GM10248 (cell line): ENCODE measurements at regions not wholly inside any gene's neighbourhood (a gene's known extent, or its start where the extent isn't known, plus 50 kb on each side); places are given as distances from the start of the nearest gene placed in this dataset.

Experiments used
- CTCF ChIA-PET: fragments of 300-600 bp; sonication (Branson Sonifier 250); formaldehyde crosslinking; extraction: SDS; loops from one replicate; lab custom pipeline; 2021; ENCODE audit warnings: antibody characterized with exemption; lab: Yijun Ruan, JAX
- POLR2A ChIA-PET: fragments of 350-650 bp; sonication (Branson Sonifier 250); formaldehyde crosslinking; extraction: SDS; loops from one replicate; lab custom pipeline; 2020; ENCODE audit warnings: antibody characterized with exemption; lab: Yijun Ruan, JAX
- DNase-seq: peaks from one replicate; pipeline ENCODE4 v3.0.0; 2012; ENCODE audit errors: extremely low spot score
- CTCF ChIP-seq: IDR thresholded peaks from 2 replicates; pipeline ENCODE4 v1.5.1; 2012; ENCODE audit warnings: mild to moderate bottlenecking, low read depth; ENCODE audit errors: extremely low read depth, missing control alignments, control extremely low read depth

GRCh38 chr7:34236839-34237492, 331.6 kb downstream of the BMPER start:
- TF ChIP-seq CTCF, result no peak
- POLR2A ChIA-PET, result no interaction called here
- no peak for DNase-seq
- CTCF ChIA-PET, result no interaction called here

GRCh38 chr7:34237493-34237849, 332.1 kb downstream of the BMPER start:
- TF ChIP-seq CTCF, result no peak
- CTCF ChIA-PET, result no interaction called here
- DNase-seq, result no peak
- POLR2A ChIA-PET, result no interaction called here

- ChIA-PET POLR2A (no interaction called here), CTCF (interaction anchor here (1.2 to 2.2 kb wide), 2 partner anchors 10 to 15 kb away, joined by 3 to 6 read pairs; no protein-coding TSS in a partner anchor)
- no peak for DNase-seq
- no peak for TF ChIP-seq CTCF
Measured at GRCh38 chr7:34240417-34240816, 335.1 kb downstream of the BMPER start.

- DNase-seq, result no peak
- CTCF ChIA-PET, result no interaction called here
- no peak for TF ChIP-seq CTCF
- POLR2A ChIA-PET, result no interaction called here
Measured at GRCh38 chr7:34242391-34242790, 337.1 kb downstream of the BMPER start.

- CTCF ChIA-PET, result no interaction called here
- no peak for DNase-seq
- no peak for TF ChIP-seq CTCF
- POLR2A ChIA-PET, result no interaction called here
Measured at GRCh38 chr7:34245246-34245645, 339.9 kb downstream of the BMPER start.

- TF ChIP-seq CTCF, result no peak
- DNase-seq, result no peak
- CTCF ChIA-PET, result interaction anchor here (2.9 kb wide), 1 partner anchor 10 kb away, joined by 11 read pairs; no protein-coding TSS in a partner anchor
- POLR2A ChIA-PET, result no interaction called here
Measured at GRCh38 chr7:34247468-34247867, 342.1 kb downstream of the BMPER start.
